ENCODE measurements at regions not wholly inside any gene's neighbourhood (a gene's known extent, or its start where the extent isn't known, plus 50 kb on each side); places are given as distances from the start of the nearest gene placed in this dataset.

DNA sequence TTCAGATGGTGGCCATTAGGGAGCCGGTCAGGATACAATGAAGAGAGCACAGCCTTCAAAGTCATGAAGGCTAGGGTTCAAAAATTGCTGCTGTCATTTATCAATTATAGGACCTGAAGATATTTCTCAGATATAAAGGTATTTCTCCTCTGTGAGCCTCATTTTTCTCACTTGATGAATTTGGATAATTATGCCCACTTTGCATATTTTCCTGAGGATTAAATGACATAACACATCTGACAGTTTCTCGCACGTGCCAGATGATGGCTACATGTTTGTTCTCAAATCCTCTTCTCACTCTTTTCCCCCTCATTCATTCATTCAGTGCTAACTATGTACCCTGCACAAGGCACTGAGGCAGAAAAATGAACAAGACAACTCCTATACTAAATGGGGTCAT, 391.6 kb downstream of the INHBA start:
- TF ChIP-seq, protein P1, sequence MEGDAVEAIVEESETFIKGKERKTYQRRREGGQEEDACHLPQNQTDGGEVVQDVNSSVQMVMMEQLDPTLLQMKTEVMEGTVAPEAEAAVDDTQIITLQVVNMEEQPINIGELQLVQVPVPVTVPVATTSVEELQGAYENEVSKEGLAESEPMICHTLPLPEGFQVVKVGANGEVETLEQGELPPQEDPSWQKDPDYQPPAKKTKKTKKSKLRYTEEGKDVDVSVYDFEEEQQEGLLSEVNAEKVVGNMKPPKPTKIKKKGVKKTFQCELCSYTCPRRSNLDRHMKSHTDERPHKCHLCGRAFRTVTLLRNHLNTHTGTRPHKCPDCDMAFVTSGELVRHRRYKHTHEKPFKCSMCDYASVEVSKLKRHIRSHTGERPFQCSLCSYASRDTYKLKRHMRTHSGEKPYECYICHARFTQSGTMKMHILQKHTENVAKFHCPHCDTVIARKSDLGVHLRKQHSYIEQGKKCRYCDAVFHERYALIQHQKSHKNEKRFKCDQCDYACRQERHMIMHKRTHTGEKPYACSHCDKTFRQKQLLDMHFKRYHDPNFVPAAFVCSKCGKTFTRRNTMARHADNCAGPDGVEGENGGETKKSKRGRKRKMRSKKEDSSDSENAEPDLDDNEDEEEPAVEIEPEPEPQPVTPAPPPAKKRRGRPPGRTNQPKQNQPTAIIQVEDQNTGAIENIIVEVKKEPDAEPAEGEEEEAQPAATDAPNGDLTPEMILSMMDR (IDR thresholded peaks at IDR 0.05; ENCODE audit: insufficient read depth, missing control alignments): no peak
- no peak for FAIRE-seq
- DNase-seq (ENCODE audit: insufficient read length, low spot score): no peak

DNA sequence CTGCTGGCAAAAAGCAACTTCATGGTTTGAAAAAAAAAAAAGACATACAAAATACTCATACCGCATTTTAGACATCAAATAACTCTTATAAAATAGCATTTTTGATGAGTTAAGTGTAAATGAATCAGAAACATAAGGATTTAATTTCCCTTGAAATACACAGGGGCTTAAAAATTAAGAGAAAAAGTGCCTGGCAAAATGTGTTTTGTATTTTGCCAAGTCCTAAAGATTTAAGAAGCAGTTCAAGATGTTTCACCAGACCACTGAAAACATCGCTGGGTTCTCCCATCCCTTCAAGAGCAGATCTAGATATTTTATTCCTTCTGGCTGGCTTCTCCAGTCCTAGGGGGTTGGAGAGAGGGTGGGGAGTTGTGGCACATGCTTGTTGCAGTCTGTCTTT, 396.4 kb downstream of the INHBA start:
- no peak for DNase-seq (ENCODE audit: insufficient read length, low spot score)
- no peak for FAIRE-seq
- TF ChIP-seq, protein P1 (IDR thresholded peaks at IDR 0.05; ENCODE audit: insufficient read depth, missing control alignments): no peak

DNA sequence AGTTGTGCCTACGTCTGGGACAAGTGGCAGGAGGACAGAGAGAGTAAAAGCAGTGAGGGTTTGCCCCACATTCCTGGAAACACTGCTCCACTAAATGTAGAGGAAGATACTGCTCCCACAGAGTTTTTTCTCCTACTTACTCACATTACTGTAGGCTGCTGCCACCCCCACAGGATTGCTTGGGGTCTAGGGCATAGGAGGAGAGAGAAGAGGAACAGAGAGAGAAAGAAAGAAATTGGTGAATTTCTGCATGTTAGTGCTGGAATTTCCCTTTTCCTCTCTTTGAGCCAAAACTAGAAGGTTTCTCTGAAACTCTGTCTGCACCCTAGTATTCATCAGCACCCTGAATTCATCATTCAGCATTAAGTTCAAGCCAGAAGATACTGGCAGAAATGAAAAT, 397.9 kb downstream of the INHBA start:
- TF ChIP-seq, protein P1 (IDR thresholded peaks at IDR 0.05; ENCODE audit: insufficient read depth, missing control alignments): no peak
- DNase-seq (ENCODE audit: insufficient read length, low spot score) (no peak), FAIRE-seq (no peak)

DNA sequence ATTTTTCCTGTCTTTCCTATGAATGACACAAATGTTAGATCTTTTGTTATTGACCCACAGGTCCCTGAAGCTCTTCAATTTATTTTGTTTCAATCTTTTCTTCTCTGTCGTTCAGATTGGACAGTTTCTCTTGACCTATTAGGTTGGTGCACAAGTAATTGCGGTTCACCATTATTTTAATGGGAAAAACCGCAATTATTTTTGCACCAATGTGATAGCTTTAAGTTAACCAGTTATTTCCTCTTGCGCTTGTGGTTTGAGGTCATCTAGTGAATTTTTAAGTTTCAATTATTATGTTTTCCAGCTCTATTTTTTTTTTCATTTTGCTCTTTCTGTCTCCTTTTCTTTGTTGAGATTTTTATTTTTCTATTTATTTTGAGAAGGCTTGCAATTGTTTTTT, 399.2 kb downstream of the INHBA start:
- TF ChIP-seq, protein P1 (IDR thresholded peaks at IDR 0.05; ENCODE audit: insufficient read depth, missing control alignments): no peak
- DNase-seq (ENCODE audit: insufficient read length, low spot score) (no peak), FAIRE-seq (no peak)

DNA sequence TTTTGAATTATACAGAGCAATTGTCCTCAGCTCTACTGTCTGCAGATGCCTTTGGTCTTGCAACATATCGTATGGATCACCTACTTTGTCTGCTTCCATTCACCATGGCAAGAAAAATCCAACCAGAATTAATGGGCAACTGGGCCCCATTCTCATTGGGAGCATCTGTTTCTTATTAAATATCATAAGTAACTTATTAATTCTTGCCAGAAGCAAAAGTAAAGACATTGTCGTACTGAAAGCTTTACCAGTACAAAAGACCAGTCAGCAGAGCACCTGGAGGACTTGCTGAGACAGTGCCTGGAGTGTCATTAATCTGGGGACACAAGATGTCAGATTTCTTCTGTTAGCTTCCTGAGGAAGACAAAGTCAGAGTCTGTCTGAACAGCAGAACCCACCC, 404.5 kb downstream of the INHBA start:
- TF ChIP-seq, protein P1 (IDR thresholded peaks at IDR 0.05; ENCODE audit: insufficient read depth, missing control alignments): no peak
- FAIRE-seq: no peak

DNA sequence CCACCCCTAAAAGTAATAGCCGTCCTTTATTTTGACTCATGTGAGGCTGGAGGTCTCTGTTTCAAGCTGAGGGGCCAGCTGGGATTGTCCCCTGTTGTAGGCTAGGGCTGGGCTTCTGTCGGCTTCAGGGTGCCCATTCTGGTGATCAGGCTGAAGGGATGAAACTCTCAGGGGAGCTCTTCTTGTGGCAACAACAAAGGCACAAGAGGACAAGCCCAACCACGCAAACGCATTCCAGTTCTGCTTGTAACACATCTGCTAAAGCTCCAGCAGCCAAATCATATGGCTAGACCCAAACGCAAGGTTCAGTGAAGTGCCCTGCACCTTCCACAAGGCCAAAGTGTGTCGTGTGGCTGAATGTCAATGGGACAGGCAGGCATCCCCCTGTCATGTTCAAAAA, 405.7 kb downstream of the INHBA start:
- TF ChIP-seq, protein P1 (IDR thresholded peaks at IDR 0.05; ENCODE audit: insufficient read depth, missing control alignments): no peak
- DNase-seq (ENCODE audit: insufficient read length, low spot score): no peak
- no peak for FAIRE-seq

More for the DNA sequence above, 404.5 kb downstream of the INHBA start:
- no peak for DNase-seq (ENCODE audit: insufficient read length, low spot score)

DNA sequence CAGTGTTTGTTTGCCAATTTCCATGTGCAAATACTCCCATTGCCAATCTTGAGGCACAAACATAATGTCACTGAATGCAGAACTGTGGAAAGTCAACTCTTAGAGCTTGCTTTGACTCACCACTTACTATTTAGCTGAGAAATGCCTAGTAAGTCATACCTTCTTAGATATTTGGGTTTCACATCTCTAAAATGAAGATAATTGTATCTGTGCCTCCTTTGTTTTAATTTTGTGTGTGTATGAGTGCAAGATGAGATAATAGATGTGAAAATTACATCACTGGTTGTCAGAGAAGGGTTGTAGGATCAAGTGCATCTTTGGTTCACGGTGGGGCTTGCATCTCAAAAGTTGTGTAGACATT, 407.5 kb downstream of the INHBA start:
- DNase-seq (ENCODE audit: insufficient read length, low spot score): no peak
- TF ChIP-seq, protein P1 (IDR thresholded peaks at IDR 0.05; ENCODE audit: insufficient read depth, missing control alignments): no peak
- no peak for FAIRE-seq

Data from D721Med (cell line).